ENCODE measurements at regions not wholly inside any gene's neighbourhood (a gene's known extent, or its start where the extent isn't known, plus 50 kb on each side); places are given as distances from the start of the nearest gene placed in this dataset.

GRCh38 chr4:140242357-140243277 is 88.6 kb upstream of the MAML3 start:
- ATAC-seq: no peak
- TF ChIP-seq CSDC2 (CRISPR knock-in tag; IDR thresholded peaks at IDR 0.05): no peak
- TF ChIP-seq CREB5 (CRISPR knock-in tag; IDR thresholded peaks at IDR 0.05; ENCODE audit: low read depth): no peak
- TF ChIP-seq TOX (CRISPR knock-in tag; IDR thresholded peaks at IDR 0.05; ENCODE audit: borderline replicate concordance): no peak
- TF ChIP-seq PPARA (CRISPR knock-in tag; IDR thresholded peaks at IDR 0.05; ENCODE audit: borderline replicate concordance): no peak
- TF ChIP-seq TSHZ2 (CRISPR knock-in tag; IDR thresholded peaks at IDR 0.05): no peak

GRCh38 chr4:140240237-140240636 is 86.3 kb upstream of the MAML3 start:
- no peak for TF ChIP-seq CSRNP3 (CRISPR knock-in tag; IDR thresholded peaks at IDR 0.05)
- no peak for TF ChIP-seq SNAI2 (CRISPR knock-in tag; IDR thresholded peaks at IDR 0.05)
- no peak for TF ChIP-seq RARB (CRISPR knock-in tag; IDR thresholded peaks at IDR 0.05)
- TF ChIP-seq TSHZ2 (CRISPR knock-in tag; IDR thresholded peaks at IDR 0.05): no peak
- no peak for TF ChIP-seq ZNF70 (CRISPR knock-in tag; IDR thresholded peaks at IDR 0.05)
- TF ChIP-seq BACH2 (CRISPR knock-in tag; IDR thresholded peaks at IDR 0.05; ENCODE audit: borderline replicate concordance): no peak
- no peak for TF ChIP-seq PPARA (CRISPR knock-in tag; IDR thresholded peaks at IDR 0.05; ENCODE audit: borderline replicate concordance)
- TF ChIP-seq TOX (CRISPR knock-in tag; IDR thresholded peaks at IDR 0.05; ENCODE audit: borderline replicate concordance): no peak
- no peak for TF ChIP-seq ZNF565 (CRISPR knock-in tag; conservative IDR thresholded peaks at IDR 0.05; ENCODE audit: low read depth)
- no peak for TF ChIP-seq ZFP30 (CRISPR knock-in tag; IDR thresholded peaks at IDR 0.05)
- no peak for TF ChIP-seq POU6F1 (CRISPR knock-in tag; IDR thresholded peaks at IDR 0.05; ENCODE audit: borderline replicate concordance, low read depth)
- TF ChIP-seq GLIS3 (CRISPR knock-in tag; IDR thresholded peaks at IDR 0.05): no peak
- TF ChIP-seq ZFP3 (CRISPR knock-in tag; IDR thresholded peaks at IDR 0.05): no peak
- TF ChIP-seq OSR1 (CRISPR knock-in tag; IDR thresholded peaks at IDR 0.05): no peak
- TF ChIP-seq ESRRG (CRISPR knock-in tag; IDR thresholded peaks at IDR 0.05): no peak
- no peak for TF ChIP-seq ZNF8 (CRISPR knock-in tag; IDR thresholded peaks at IDR 0.05)
- no peak for TF ChIP-seq ARNTL (CRISPR knock-in tag; IDR thresholded peaks at IDR 0.05; ENCODE audit: borderline replicate concordance, low read depth)
- TF ChIP-seq CSDC2 (CRISPR knock-in tag; IDR thresholded peaks at IDR 0.05): no peak
- ATAC-seq: no peak
